B cell (primary cell): ENCODE measurements at regions not wholly inside any gene's neighbourhood (a gene's known extent, or its start where the extent isn't known, plus 50 kb on each side); places are given as distances from the start of the nearest gene placed in this dataset.

Source experiments
- EZH2 ChIP-seq: IDR thresholded peaks from 2 replicates; pipeline ENCODE4 v1.6.1; 2012; ENCODE audit warnings: borderline replicate concordance, low read depth, mild to moderate bottlenecking, moderate library complexity, low read length; ENCODE audit not compliant: insufficient read depth, poor library complexity, severe bottlenecking
- TF ChIP-seq, protein P1 (sequence below): fragments of 200-600 bp; IDR thresholded peaks from one replicate; pipeline ENCODE4 v1.8.0; 2022; ENCODE audit warnings: antibody characterized with exemption, mild to moderate bottlenecking

DNA sequence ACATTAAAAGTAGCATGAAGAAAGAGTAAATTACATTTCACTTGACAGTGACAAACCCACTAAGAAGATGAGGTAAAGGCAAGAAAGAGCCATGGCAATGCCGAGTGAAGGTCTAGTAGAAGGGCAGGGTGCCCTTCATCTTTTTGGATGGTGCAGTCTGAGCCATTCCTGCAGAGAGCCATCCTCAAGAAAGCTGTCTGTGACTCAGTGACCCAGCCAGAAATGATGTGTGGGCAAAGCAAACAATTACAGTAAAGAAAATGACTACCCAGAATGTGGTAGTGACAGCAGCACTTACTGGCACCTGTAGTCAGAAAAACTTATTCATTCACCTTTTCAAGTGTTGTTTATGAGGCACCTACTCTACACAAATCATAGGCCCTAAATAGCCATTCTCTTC lies 281.7 kb downstream of the DUSP6 start:
- TF ChIP-seq, protein P1, sequence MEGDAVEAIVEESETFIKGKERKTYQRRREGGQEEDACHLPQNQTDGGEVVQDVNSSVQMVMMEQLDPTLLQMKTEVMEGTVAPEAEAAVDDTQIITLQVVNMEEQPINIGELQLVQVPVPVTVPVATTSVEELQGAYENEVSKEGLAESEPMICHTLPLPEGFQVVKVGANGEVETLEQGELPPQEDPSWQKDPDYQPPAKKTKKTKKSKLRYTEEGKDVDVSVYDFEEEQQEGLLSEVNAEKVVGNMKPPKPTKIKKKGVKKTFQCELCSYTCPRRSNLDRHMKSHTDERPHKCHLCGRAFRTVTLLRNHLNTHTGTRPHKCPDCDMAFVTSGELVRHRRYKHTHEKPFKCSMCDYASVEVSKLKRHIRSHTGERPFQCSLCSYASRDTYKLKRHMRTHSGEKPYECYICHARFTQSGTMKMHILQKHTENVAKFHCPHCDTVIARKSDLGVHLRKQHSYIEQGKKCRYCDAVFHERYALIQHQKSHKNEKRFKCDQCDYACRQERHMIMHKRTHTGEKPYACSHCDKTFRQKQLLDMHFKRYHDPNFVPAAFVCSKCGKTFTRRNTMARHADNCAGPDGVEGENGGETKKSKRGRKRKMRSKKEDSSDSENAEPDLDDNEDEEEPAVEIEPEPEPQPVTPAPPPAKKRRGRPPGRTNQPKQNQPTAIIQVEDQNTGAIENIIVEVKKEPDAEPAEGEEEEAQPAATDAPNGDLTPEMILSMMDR = no peak
- TF ChIP-seq EZH2 = no peak
